Type B pancreatic cell (in vitro differentiated cells): ENCODE measurements at regions not wholly inside any gene's neighbourhood (a gene's known extent, or its start where the extent isn't known, plus 50 kb on each side); places are given as distances from the start of the nearest gene placed in this dataset.

Source experiments
- DNase-seq: peaks from one replicate; pipeline ENCODE4 v3.0.0; 2021; ENCODE audit warnings: mixed read lengths; ENCODE audit not compliant: unreplicated experiment; ENCODE audit errors: extremely low spot score
- H3K27ac Mint-ChIP-seq: 2 replicates; pipeline ENCODE4 v1.8.0; 2021; ENCODE audit warnings: mild to moderate bottlenecking, mixed read lengths
- H3K27me3 Mint-ChIP-seq: 2 replicates; pipeline ENCODE4 v1.8.0; 2021; ENCODE audit warnings: mixed read lengths
- H3K36me3 Mint-ChIP-seq: 2 replicates; pipeline ENCODE4 v1.8.0; 2021; ENCODE audit warnings: mixed read lengths
- H3K4me1 Mint-ChIP-seq: one replicate; pipeline ENCODE4 v1.8.0; 2021; ENCODE audit warnings: mixed read lengths; ENCODE audit not compliant: unreplicated experiment
- H3K4me3 Mint-ChIP-seq: 2 replicates; pipeline ENCODE4 v1.8.0; 2021; ENCODE audit warnings: mild to moderate bottlenecking, mixed read lengths
- H3K9me3 Mint-ChIP-seq: 2 replicates; pipeline ENCODE4 v1.8.0; 2021; ENCODE audit warnings: mixed read lengths
- TF ChIP-seq, protein P1 (sequence below): fragments of 200-600 bp; sonication (generic); conservative IDR thresholded peaks from 2 replicates; pipeline ENCODE4 v1.5.0; 2021; ENCODE audit warnings: antibody characterized with exemption, mild to moderate bottlenecking

- no peak overlapping the region for H3K27ac Mint-ChIP-seq
- H3K4me1 Mint-ChIP-seq = peaks cover 14% of the 10 kb centered on the region
- DNase-seq = no peak
- TF ChIP-seq, protein P1, sequence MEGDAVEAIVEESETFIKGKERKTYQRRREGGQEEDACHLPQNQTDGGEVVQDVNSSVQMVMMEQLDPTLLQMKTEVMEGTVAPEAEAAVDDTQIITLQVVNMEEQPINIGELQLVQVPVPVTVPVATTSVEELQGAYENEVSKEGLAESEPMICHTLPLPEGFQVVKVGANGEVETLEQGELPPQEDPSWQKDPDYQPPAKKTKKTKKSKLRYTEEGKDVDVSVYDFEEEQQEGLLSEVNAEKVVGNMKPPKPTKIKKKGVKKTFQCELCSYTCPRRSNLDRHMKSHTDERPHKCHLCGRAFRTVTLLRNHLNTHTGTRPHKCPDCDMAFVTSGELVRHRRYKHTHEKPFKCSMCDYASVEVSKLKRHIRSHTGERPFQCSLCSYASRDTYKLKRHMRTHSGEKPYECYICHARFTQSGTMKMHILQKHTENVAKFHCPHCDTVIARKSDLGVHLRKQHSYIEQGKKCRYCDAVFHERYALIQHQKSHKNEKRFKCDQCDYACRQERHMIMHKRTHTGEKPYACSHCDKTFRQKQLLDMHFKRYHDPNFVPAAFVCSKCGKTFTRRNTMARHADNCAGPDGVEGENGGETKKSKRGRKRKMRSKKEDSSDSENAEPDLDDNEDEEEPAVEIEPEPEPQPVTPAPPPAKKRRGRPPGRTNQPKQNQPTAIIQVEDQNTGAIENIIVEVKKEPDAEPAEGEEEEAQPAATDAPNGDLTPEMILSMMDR = no peak
- no peaks in the 10 kb centered on the region for H3K27me3 Mint-ChIP-seq
- no peak overlapping the region for H3K4me3 Mint-ChIP-seq
- no peaks in the 10 kb centered on the region for H3K9me3 Mint-ChIP-seq
- H3K36me3 Mint-ChIP-seq = no peaks in the 10 kb centered on the region
Observed at GRCh38 chr5:54721951-54722654, 204.5 kb downstream of the SNX18 start.

DNA sequence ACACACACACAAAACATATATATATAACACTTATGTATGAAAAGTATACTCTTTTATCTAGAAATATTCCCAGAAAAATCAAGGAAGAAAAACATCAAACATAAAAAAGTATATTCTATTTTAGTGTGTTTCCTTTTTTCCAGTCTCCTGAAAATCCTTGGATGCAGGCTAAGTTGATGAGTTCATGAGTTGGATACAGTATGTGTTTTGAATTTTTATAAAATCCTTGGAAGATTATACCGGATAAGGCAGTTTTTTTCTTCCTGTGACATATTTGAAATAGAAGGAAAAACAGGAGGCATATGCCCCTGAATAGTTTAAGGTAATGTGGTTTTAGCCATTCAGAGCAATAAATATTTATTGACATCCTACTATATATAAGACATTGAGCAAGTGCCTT lies 203.6 kb downstream of the SNX18 start:
- no peak overlapping the region for H3K4me3 Mint-ChIP-seq
- peaks cover 14% of the 10 kb centered on the region for H3K4me1 Mint-ChIP-seq
- TF ChIP-seq, protein P1 = no peak
- H3K27ac Mint-ChIP-seq = no peak overlapping the region
- H3K27me3 Mint-ChIP-seq = no peaks in the 10 kb centered on the region
- no peaks in the 10 kb centered on the region for H3K36me3 Mint-ChIP-seq
- no peak for DNase-seq
- H3K9me3 Mint-ChIP-seq = no peaks in the 10 kb centered on the region

GRCh38 chr5:54720341-54720740 lies 202.8 kb downstream of the SNX18 start:
- no peaks in the 10 kb centered on the region for H3K9me3 Mint-ChIP-seq
- TF ChIP-seq, protein P1 = no peak
- no peaks in the 10 kb centered on the region for H3K36me3 Mint-ChIP-seq
- H3K27me3 Mint-ChIP-seq = no peaks in the 10 kb centered on the region
- H3K4me1 Mint-ChIP-seq = peaks cover 14% of the 10 kb centered on the region
- DNase-seq = no peak
- H3K27ac Mint-ChIP-seq = no peak overlapping the region
- no peak overlapping the region for H3K4me3 Mint-ChIP-seq

- Mint-ChIP-seq H3K36me3 (no peaks in the 10 kb centered on the region), H3K27ac (no peak overlapping the region), H3K4me3 (no peak overlapping the region), H3K27me3 (no peaks in the 10 kb centered on the region), H3K4me1 (peaks cover 14% of the 10 kb centered on the region), H3K9me3 (no peaks in the 10 kb centered on the region)
- no peak for DNase-seq
- TF ChIP-seq, protein P1 = no peak
Observed at GRCh38 chr5:54719384-54720283, 202.1 kb downstream of the SNX18 start.

GRCh38 chr5:54718656-54719055 lies 201.1 kb downstream of the SNX18 start:
- Mint-ChIP-seq H3K27ac (no peak overlapping the region), H3K36me3 (no peaks in the 10 kb centered on the region), H3K27me3 (no peaks in the 10 kb centered on the region), H3K4me1 (peaks cover 14% of the 10 kb centered on the region), H3K4me3 (no peak overlapping the region), H3K9me3 (no peaks in the 10 kb centered on the region)
- no peak for DNase-seq
- TF ChIP-seq, protein P1 = no peak
